ENCODE measurements at regions not wholly inside any gene's neighbourhood (a gene's known extent, or its start where the extent isn't known, plus 50 kb on each side); places are given as distances from the start of the nearest gene placed in this dataset.
A peak's percentile ranks its signal among the peaks of the same experiment; 100 is the strongest.

DNA sequence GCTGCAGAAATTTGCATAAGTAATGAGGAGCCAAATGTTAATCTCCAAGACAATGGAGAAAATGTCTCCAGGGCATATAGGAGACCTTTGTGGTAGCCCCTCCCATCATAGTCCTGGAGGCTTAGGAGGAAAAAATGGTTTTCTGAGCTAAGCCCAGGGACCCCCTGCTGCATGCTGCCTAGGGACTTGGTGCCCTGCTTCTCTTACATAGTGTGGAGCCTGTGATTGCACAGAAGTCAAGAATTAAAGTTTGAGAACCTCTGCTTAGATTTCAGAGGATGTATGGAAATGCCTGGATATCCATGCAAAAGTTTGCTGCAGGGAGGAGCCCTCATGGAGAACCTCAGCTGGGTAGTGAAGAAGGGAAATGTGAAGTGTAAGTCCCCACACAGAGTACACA is 379.4 kb upstream of the TACR3 start:
- TF ChIP-seq, protein P1, sequence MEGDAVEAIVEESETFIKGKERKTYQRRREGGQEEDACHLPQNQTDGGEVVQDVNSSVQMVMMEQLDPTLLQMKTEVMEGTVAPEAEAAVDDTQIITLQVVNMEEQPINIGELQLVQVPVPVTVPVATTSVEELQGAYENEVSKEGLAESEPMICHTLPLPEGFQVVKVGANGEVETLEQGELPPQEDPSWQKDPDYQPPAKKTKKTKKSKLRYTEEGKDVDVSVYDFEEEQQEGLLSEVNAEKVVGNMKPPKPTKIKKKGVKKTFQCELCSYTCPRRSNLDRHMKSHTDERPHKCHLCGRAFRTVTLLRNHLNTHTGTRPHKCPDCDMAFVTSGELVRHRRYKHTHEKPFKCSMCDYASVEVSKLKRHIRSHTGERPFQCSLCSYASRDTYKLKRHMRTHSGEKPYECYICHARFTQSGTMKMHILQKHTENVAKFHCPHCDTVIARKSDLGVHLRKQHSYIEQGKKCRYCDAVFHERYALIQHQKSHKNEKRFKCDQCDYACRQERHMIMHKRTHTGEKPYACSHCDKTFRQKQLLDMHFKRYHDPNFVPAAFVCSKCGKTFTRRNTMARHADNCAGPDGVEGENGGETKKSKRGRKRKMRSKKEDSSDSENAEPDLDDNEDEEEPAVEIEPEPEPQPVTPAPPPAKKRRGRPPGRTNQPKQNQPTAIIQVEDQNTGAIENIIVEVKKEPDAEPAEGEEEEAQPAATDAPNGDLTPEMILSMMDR (IDR thresholded peaks at IDR 0.05; ENCODE audit: low read depth, low read length, missing control alignments): no peak
- DNase-seq (ENCODE audit: low read depth): no peak
- in situ Hi-C loops (cut with HindIII; ENCODE audit: low sequenced_read_pairs): no loop called here
- no peak overlapping the region for H3K4me3 ChIP-seq (ENCODE audit: low read depth, low read length)

DNA sequence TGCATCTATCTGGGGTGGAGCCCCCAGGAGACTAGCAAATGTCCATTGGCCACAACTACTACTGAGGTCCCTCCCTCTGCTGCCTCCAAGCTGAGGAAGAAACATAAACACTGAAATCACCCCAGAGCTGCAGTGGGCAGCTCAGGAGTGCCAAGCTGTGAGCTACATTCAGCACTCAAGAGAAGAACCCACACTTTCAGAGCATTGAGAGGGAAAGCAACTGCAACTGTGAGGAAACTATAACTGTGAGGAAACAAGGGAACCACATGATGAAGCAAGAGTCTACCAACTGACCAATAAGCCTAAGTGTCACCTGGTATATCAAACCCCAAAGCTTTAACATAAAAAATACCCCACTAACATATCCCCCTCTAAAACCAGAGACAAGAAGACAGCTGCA is 373.5 kb upstream of the TACR3 start:
- H3K4me3 ChIP-seq (ENCODE audit: low read depth, low read length): no peak overlapping the region
- no peak for DNase-seq (ENCODE audit: low read depth)
- in situ Hi-C loops (cut with HindIII; ENCODE audit: low sequenced_read_pairs): no loop called here
- TF ChIP-seq, protein P1 (IDR thresholded peaks at IDR 0.05; ENCODE audit: low read depth, low read length, missing control alignments): no peak

DNA sequence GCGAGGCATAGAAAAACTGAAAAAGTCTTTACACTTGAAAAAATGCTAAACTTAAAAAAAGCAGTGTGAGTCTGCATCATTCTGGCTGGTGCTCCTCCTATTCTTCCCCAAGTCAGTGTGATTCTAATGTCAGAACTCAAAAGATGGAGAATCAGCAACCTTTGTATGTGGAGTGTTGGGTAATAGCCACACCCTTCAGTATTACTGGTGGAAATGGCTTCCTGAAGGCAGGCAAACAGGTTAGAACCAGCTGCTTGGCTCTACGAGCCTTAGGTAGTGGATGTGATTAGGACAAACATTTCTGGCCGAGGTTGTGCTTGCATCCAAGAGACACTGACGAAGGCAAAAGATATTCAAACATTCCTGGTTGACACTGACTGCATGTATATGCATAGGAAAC is 353.4 kb upstream of the TACR3 start:
- H3K4me3 ChIP-seq (ENCODE audit: low read depth, low read length): no peak overlapping the region
- in situ Hi-C loops (cut with HindIII; ENCODE audit: low sequenced_read_pairs): loop anchor here (25.0 kb wide), 1 partner anchor 789 kb away; no protein-coding TSS in a partner anchor
- TF ChIP-seq, protein P1 (IDR thresholded peaks at IDR 0.05; ENCODE audit: low read depth, low read length, missing control alignments): no peak
- no peak for DNase-seq (ENCODE audit: low read depth)

- H3K4me3 ChIP-seq (ENCODE audit: low read depth, low read length): no peak overlapping the region
- in situ Hi-C loops (cut with HindIII; ENCODE audit: low sequenced_read_pairs): loop anchor here (25.0 kb wide), 1 partner anchor 796 kb away; no protein-coding TSS in a partner anchor
- no peak for DNase-seq (ENCODE audit: low read depth)
- TF ChIP-seq, protein P1 (IDR thresholded peaks at IDR 0.05; ENCODE audit: low read depth, low read length, missing control alignments): no peak
Measured at GRCh38 chr4:104066533-104066932, 346.7 kb upstream of the TACR3 start.

DNA sequence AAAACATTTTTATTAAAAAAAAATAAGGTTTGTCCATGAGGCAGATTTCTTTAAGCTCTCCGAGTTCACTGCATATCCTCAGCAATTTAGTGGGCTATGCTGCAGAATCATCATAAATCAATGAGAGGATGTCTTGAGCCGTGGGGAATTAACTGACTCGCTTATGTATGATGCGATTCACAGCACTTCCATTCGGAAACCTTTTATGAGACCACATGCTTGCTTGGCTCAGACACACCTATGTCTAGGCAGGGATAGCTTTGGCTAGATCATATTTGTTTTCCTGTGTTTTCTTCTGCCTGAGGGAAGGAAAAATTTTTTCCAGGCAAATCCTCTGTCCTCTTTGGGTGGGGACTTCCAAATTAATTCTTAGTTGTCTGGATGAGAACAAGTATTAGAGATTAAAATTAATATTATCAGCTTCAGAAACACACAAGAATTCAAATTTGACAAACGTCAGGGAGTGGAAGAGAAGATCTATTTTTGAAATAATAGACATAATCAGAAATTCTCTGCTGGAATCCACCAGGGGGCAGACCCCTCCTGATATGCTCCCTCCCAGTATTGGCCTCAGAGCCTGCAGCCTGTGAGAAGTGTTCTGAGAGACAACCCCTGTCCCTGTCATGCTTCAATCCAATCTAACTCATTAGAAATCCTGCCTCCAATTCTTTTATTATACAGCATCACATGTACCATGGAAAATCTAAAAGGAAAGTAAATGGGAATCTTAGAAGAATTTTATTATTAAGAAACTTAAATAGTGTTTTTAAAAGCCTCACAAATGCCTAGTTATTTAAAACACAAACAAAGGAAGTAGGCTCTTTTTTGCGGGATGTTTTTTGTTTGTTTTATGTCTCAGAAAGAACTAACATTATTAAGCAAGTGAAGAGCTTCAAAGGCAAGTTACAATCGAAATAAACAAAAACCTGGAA is 345.1 kb upstream of the TACR3 start:
- peak; percentile 37 for DNase-seq (ENCODE audit: low read depth)
- in situ Hi-C loops (cut with HindIII; ENCODE audit: low sequenced_read_pairs): loop anchor here (25.0 kb wide), 1 partner anchor 797 kb away; no protein-coding TSS in a partner anchor

GRCh38 chr4:104063341-104063740 is 343.6 kb upstream of the TACR3 start:
- in situ Hi-C loops (cut with HindIII; ENCODE audit: low sequenced_read_pairs): loop anchor here (25.0 kb wide), 1 partner anchor 799 kb away; no protein-coding TSS in a partner anchor
- no peak for DNase-seq (ENCODE audit: low read depth)

More for the DNA sequence above, 345.1 kb upstream of the TACR3 start:
- no peak overlapping the region for H3K4me3 ChIP-seq (ENCODE audit: low read depth, low read length)
- TF ChIP-seq, protein P1 (IDR thresholded peaks at IDR 0.05; ENCODE audit: low read depth, low read length, missing control alignments): peak; percentile 75

More at GRCh38 chr4:104063341-104063740, 343.6 kb upstream of the TACR3 start:
- TF ChIP-seq, protein P1 (IDR thresholded peaks at IDR 0.05; ENCODE audit: low read depth, low read length, missing control alignments): no peak
- H3K4me3 ChIP-seq (ENCODE audit: low read depth, low read length): no peak overlapping the region
